ENCODE measurements at regions not wholly inside any gene's neighbourhood (a gene's known extent, or its start where the extent isn't known, plus 50 kb on each side); places are given as distances from the start of the nearest gene placed in this dataset.
"Not testable (repeated sequence)": the region's sequence is repeated elsewhere in the genome, so short reads cannot be mapped to it uniquely, and the experiment has no call there.

DNA sequence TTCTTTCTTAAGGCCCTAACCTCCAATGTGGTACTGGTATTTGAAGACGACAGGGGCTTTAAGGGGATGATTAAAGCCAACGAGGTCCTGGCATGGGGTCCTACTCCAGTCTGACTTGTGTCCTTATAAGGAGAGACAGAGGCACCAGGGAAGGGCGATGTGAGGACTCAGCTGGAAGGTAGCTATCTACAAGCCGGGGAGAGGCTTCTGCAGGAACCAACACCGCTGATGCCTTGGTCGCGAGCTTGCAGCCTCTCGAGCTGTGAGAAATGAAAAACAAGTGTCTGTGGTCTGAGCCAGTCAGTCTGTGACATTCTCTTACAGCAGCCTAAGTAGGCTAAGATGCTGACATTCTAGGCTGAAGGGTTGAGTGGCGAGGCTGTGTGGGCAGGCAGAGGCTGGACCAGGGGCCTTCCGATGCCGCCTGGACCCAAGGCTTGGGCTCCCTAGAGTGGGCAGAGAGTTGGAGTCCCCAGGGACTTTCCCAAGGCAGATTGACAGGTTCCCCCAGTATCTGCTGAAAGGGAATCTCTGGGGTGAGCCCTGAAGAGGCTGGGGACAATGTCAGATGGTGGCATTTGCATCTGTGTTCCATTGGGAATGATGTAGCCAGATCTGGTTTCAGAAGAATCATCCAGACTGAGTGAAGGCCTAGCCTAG lies 322.9 kb upstream of the HS6ST1 start:
- DNase-seq, result no peak

DNA sequence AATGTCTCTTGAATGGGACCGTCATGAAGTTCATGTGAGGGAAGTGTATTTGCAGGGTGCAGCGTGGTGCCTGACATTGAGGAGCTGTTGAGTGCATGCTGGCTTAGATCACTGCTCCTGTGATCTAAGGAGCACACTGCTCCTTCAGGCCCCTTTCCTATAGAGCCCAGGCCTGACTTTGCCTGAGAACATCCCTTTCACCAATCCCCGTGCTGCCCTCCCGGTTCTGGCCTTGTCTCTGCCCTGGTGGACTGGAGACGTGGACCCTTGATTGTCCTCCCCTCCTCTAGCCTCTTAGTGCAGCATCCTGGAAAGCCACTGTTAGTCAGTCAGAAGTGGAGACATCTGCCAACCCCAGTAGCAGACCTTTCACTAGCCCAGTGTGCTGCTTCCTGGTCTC lies 323.6 kb upstream of the HS6ST1 start:
- DNase-seq, result no peak

DNA sequence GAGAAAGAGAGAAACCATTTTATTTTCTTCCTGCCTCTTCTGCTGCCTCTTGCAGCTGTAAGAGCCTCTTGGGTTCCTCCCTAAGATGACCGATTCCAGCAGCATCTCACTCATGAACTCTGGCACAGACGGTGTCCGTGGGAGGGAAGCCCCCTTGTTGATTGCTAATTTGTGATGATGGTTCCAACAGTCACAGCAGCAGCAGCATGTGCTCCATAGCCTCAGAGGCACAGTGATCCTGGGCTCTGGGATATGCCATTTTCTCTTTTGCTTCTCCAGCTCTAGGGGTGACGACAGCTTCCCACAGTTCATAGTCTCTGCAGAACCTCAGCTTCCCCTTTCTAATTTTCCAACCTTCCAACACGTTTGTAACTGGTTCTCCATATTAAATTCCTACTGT lies 324.2 kb upstream of the HS6ST1 start:
- no peak for DNase-seq

DNA sequence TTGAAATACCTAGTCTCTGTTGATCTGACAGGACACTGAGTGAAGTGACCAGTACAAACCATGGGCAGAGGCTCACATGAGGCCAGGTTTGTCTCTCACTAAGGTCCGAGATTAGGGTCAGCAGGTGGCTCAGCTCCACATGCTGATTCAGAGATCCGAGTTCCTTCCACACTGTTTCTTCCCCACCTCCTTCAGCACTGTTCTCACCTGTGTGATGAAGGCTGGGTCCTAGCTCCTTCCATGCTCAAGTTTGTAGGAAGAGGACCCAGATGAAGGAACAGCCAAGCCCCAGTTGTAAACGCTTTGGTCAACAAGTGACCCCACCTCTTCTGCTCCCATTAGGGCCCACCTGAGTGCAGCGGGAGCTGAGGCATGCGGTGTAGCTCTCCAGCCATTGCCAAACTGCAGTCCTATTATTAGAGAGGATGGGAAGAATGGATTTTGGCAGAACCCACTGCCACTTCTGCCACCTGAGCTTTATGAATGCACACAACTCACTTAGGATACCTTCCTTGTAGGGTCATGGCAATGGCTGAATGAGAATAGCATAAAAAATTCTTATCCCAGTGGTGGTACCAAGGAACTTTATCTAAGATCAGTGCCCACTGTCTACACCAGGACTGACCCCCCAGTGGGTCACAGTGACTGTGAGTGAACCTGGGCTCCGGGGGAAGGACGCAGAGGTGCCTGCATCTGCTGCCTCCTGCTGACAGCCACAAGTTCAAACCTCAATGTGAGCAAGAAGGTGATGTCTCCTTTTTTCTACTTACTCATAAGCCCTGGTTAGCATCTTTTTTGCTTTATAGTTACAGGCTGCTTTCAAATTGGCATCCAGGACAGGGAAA lies 324.8 kb upstream of the HS6ST1 start:
- DNase-seq, result no peak

DNA sequence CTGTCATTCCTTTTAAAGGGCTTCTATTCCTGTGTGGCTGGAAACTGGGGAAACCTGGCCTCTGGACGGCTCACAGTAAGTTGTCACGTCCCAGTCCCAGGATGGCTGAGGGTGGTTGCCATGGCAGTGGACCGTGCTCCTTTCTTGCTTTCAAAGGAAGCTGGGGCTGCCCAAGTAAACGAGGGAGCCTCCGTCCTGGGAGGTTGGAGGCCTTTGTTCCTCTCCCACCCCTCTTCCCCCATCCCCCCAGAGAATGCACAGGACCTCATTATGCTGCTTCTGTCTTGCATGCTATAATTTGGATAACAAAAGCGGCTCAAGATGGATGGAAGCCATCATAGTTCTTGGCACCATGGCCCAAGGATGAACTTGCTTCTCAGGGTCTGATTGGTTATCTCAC lies 325.5 kb upstream of the HS6ST1 start:
- DNase-seq, result no peak

DNA sequence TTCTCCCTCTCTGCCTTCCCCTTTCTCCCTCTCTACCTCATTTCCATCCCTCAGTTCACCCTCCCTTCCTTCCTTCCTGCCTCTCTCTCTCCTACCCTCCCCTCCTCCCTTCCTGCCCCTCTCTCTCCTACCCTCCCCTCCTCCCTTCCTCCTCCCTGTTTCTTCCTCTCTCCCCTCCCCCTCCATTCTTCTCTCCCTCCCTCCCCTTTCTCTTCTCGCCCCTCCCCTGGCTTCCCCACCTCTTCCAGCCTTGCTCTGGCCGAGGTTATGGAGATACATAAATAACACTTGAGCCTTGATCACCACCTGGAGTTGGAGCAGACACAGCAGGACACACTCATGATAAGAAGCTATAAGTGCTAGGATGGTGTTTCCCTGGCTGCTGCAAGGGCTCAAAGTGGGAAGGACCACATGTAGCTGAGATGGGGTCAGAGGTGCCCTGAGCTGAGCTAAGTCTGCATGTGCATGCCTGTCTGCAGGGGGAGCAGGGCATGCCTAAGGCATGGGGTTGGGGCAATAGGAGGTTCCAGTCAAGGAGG lies 326.1 kb upstream of the HS6ST1 start:
- no peak for DNase-seq

DNA sequence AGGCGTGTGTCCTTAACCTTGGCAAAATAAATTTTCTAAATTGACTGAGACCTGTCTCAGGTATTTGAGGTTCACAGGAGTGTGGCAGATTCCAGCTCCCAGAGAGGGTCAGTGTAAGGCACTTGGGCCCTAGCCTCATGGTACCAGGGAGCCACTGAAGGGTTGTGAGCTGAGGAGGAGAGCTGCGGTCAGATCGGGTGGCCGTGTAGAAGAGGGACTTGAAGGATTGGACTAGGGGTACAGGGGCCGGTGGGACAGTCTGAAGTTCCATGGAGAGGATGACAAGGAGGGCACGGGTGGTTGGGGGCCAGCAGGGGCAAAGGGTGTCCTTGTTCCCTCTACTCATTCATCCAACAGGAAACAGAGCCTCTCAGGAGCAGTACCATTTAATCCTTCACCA lies 327.0 kb upstream of the HS6ST1 start:
- no peak for DNase-seq

DNA sequence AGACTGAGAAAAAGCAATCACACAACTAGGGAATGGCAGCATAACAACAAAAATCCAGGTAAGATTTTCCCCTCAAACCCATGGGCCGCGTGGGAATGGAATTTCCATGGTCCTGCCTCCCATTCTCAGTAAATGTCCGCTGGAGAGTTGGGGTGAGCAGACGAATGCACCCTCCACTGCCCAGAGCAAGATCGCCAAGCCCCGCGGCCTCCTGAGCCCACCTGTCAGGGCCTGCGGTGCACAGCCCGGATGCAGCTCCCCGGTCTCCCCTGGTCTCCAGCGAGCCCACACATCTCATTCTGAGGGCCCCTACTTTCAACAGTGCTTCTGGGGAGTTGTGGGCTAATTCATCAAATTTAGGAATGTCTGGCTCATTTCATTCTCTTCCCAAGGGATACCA lies 327.4 kb upstream of the HS6ST1 start:
- no peak for DNase-seq

DNA sequence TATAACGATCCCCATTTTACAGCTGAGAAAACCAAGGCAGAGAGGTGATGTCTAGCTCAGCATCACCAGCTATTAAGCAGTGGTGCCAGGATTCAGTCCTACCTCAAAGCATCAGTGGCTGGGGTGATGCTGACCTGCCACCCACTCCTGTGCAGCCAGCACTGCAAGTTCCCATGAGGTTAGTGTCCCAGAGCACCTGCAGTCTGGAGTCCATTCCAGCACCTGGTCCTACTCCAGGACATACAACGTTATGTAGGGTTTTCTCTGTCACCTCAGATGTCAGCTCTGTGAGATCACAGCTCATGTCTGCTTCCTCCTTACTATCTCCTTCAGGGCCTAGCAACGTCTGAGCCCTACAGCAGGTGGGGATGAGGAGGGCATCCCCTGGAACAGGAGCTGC lies 328.0 kb upstream of the HS6ST1 start:
- no peak for DNase-seq

DNA sequence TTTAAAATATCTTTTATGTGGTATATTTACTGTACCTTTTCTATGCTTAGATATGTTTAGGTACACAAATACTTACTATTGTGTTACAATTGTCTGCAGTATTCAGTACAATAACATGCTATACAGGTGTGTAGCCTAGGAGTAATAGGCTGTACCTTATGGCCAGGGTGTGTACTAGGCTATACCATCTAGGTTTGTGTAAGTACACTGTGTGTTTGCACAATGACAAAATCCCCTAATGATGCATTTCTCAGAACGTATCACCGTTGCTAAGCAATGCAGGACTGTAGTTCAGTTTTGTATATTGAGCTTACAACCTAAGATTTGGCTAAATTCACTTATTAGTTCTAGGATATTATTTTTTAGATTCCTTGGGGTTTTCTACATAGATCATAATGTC lies 332.3 kb upstream of the HS6ST1 start:
- no peak for DNase-seq

DNA sequence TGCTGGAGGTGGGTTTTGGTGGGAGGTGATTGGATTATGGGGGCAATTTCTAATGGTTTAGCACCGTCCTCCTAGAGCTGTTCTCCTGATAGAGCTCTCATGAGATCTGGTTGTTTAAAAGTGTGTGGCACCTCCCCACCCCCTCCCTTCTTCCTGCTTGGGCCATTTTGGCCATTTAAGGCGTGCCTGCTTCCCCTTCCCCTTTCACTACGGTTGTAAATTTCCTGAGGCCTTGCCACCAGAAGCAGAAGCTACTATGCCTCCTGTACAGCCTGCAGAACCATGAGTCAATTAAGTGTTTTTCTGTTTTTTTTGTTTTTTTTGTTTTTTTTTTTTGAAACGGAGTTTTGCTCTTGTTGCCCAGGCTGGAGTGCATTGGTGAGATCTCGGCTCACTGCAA lies 335.7 kb upstream of the HS6ST1 start:
- DNase-seq, result peak; percentile 80

DNA sequence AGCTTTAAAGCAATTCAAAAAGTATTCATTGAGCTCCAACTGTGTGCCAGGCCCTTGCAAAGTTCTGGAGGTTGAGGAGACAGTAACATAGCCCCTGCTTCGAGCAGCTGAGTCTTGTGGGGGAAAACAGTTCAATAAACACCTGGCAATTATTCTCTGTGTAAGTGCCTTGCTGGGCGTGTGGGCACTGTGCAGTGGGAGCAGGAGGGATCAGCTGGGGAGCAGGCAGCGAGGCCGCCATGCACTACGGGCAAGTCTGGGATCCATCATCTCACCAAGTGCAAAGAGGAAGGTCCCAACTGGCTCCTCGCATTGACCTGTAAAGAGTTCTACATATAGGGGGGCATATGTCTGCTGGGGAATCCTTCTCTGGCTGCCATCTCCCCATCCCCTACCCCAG lies 342.2 kb upstream of the HS6ST1 start:
- DNase-seq, result no peak

DNA sequence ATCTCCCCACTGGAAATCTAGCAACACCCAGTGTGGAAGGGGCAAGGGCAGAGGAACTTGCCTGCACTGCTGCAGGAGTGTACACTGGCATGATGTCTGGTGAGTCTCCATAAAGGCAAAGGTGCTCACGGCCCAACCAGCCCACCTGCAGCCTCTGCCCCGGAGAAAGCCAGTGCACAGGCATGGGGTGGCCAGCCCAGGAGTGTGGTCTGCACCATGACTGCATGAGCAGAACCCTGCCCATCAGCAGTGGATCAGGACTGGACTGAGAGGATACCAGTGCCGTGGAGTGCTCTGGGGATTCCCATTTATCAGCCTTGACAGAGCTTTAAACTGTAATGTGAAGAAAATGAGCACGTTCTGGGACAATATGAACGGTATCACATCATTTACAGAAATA lies 342.6 kb upstream of the HS6ST1 start:
- no peak for DNase-seq

DNA sequence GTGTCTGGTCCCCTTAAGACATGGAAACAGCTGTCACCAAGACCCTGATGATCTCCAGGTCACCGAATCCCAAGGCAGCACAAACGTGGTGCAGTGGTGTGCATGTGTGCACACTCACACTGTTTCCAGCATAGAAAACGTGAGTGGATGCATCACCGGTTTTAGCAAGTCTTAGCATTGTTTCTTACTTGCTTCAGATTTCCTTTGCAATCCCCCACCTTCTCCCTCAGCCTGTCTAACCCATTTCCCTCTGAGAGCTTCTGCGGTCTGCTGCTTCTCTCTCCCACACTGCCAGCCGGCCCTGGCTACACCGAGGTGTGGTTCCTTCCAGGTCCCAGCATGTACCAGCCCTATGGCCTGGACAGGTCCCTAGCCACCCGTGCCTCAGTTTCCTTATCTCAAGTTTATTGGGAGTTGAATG lies 343.4 kb upstream of the HS6ST1 start:
- DNase-seq, result no peak

DNA sequence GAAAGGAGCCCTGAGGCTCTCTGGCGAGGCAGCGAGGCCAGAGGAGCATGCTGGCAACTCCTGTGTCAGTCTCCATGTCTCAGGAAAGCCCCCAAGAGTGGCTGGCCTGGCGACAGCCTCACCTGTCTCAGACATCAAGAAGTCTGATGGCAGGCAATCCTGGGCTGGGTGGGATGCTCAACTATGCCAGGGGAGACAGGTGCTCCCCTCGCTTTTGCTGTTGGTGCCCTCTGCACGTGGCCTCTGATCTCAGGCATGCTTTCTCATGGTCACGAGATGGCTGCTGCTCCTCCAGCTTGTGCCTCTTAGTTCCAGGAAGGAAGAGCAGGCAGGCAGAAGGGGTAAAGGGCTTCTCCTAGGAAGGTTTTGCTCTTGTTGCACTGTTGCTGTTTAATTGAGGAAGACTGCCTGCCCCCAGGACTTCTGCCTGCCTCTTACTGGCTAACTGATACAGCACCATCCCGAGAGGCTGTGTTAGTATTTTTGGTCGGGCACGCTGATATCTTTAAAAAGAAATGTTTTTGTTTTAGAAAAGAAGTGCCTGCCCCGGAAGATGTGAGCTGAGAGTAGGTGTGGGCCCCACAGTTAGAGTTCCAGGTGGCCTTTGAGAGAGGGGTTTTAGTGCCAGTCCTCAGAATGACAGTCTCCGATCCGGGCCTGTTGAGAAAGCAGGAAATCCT lies 344.8 kb upstream of the HS6ST1 start:
- no peak for DNase-seq

DNA sequence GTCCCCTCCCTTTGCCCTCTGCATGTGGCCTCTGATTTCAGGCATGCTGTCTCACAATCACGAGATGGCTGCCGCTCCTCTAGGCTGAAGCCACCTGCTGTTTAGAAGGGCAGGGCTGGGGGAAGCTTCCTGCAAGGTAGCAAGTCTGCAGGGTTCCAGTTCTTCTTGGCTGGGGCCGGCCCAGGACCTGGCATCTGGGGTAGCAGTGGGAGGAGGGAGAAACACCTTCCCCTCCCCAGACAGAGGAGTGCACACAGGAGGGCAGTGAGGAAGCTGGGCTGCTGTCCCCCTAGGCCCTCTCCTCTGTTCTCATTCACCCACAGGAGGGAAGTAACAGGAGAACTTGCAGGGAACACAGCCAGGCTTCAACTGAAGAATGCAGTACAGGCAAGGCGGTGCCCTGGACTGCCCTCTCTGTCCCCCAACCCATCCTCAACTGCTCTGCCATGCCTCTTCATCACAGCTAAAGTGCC lies 345.9 kb upstream of the HS6ST1 start:
- DNase-seq, result no peak

DNA sequence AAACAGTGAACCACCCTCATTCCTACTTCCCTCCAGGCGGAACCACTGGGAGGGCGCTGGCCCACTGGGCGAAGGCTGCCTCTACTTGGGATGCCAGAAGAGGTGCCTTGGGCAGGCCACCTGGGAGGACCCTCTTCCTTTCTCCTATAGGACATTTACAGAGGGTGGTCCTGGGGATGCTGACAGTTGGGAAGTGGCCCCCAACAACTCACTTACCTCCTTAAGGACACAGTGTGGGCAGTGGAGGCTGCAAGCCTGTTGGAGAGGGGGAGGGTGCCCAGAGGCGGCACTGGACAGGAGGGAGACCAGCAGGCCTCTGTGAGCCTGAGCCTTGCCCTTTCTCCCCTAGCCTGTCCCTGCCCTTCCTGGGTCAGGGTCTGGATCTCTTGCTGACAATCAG lies 346.4 kb upstream of the HS6ST1 start:
- DNase-seq, result no peak

DNA sequence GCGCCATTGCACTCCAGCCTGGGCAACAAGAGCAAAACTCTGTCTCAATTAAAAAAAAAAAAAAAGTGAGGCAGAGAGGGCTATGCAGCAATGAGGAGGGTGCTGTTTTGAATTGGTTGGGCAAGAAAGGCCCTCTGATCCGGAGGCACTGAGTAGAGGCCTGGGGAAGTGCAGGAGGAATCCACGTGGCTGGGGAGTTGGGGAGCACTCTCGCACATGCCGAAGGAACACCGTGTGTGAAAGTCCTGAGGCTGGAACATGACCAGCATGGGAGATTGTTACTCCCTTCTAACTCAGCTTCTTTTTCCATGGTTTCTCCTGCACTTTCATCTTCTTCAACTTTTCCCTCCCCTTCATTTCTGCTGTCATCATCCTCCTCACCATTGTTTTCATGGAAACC lies 347.9 kb upstream of the HS6ST1 start:
- DNase-seq, result no peak

DNA sequence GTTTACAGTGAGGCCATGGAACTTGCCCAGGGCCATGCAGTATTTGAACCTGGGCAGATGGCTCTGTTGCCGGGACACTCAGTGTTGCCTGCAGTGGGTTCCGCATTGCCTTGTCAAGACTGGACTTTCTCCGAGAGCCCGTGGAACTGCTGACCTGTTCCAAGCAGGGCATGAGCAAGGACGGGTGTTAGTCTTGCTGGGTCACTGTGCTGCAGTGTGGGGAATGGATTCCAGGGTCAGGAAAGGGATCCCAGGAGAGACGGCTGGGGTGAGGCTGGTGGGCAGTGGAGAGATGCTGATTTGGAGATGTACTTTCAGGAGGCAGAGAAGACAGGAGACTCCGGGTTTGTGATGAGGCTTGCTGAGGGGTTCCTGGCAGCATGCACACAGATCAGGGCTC lies 348.7 kb upstream of the HS6ST1 start:
- no peak for DNase-seq

DNA sequence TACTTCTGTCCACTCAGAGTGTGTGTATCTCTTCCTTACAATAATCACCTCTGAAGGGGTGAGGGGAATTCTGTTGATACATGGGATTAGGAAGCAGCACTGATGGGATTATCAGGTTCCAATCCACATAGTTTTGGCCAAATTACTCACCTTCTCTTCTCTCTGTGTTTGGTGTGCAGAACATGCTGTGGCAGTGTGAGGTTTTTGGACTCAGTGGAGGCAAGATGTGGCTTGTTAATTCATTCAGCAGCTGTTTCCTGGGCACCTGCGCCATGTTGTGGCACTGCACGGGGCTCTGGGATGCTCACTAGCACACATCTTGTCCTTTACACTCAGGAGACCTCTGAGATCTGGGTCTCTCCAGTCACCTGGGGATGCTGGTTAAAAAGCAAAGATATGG lies 350.3 kb upstream of the HS6ST1 start:
- DNase-seq, result no peak

DNA sequence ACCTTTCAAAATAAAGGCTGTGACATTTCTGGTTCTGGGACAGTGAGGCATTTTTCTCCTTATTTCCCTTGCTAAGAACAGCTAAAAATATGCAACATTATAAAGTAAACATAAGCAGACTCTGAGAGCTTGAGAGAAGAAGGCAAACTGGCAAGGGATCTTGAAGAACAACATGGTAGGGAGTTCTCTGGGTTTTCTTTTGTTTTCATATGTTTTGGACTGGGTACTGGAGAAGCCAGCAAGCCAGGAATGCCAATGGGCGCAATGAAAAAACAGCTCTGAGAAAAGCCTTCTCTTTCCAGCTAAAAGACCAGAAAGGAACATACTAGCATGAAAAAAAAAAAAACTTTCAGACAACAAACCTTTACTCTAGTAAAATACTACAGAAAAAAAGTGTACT lies 351.4 kb upstream of the HS6ST1 start:
- no peak for DNase-seq

DNA sequence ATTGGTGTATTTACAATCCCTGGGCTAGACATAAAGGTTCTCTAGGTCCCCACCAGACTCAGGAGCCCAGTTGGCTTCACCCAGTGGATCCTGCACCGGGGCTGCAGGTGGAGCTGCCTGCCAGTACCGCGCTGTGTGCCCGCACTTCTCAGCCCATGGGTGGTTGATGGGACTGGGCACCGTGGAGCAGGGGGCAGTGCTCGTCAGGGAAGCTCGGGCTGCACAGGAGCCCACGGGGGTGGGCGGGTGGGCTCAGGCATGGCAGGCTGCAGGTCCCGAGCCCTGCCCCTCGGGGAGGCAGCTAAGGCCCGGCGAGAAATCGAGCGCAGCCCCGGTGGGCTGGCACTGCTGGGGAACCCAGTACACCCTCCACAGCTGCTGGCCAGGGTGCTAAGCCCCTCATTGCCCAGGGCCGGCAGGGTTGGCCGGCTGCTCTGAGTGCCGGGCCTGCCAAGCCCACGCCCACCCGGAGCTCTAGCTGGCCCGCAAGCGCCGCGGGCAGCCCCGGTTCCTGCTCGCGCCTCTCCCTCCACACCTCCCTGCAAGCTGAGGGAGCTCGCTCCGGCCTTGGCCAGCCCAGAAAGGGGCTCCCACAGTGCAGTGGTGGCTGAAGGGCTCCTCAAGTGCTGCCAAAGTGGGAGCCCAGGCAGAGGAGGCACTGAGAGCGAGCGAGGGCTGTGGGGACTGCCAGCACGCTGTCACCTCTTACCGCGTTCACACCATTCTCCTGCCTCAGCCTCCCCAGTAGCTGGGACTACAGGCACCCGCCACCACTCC lies 353.5 kb upstream of the HS6ST1 start:
- not testable (repeated sequence) for DNase-seq

DNA sequence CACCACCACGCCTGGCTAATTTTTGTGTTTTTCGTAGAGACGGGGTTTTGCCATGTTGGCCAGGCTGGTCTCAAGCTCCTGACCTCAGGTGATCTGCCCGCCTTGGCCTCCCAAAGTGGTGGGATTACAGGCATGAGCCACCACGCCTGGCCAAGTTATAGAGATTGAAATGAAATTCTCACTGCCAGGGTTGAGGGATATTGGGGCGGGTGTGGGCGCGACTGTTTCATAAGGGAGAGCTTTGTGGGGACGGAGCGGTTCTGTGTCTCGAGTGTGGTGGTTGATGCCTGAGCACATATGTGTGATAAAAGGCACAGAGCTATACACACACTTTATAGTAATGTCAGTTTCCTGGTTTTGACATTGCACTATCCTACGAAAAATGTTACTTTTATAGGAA lies 361.0 kb upstream of the HS6ST1 start:
- not testable (repeated sequence) for DNase-seq
